DOHH2 (cell line): ENCODE measurements at regions not wholly inside any gene's neighbourhood (a gene's known extent, or its start where the extent isn't known, plus 50 kb on each side); places are given as distances from the start of the nearest gene placed in this dataset.

Experiments
- H3F3A ChIP-seq: fragments of 200-600 bp; sonication (generic), shearing (Covaris generic); 2 replicates; pipeline ENCODE4 v1.6.0; 2016; ENCODE audit warnings: antibody characterized with exemption, mild to moderate bottlenecking; ENCODE audit not compliant: control insufficient read depth, insufficient read depth
- H3K27ac ChIP-seq: fragments of 200-600 bp; sonication (generic); 2 replicates; pipeline ENCODE4 v1.5.1; 2014; ENCODE audit warnings: low read depth, mild to moderate bottlenecking, low read length, moderate library complexity
- H3K27me3 ChIP-seq: fragments of 200-600 bp; sonication (generic); 2 replicates; pipeline ENCODE4 v1.6.1; 2014; ENCODE audit warnings: mild to moderate bottlenecking, low read length, mixed read lengths; ENCODE audit not compliant: control insufficient read depth
- H3K36me3 ChIP-seq: fragments of 200-600 bp; sonication (generic); 2 replicates; pipeline ENCODE4 v1.6.1; 2014; ENCODE audit warnings: mild to moderate bottlenecking, low read length, moderate library complexity, mixed read lengths; ENCODE audit not compliant: control insufficient read depth
- H3K4me1 ChIP-seq: fragments of 200-600 bp; sonication (generic); 2 replicates; pipeline ENCODE4 v1.6.1; 2014; ENCODE audit warnings: mild to moderate bottlenecking, low read length, mixed read lengths; ENCODE audit not compliant: control insufficient read depth
- H3K4me2 ChIP-seq: fragments of 200-600 bp; sonication (generic); 2 replicates; pipeline ENCODE4 v1.6.0; 2014; ENCODE audit warnings: mild to moderate bottlenecking, low read length, moderate library complexity
- H3K4me3 ChIP-seq: fragments of 200-600 bp; sonication (generic); 2 replicates; pipeline ENCODE4 v1.5.1; 2014; ENCODE audit warnings: mild to moderate bottlenecking, low read length, mixed read lengths
- H3K79me2 ChIP-seq: fragments of 200-600 bp; sonication (generic); 2 replicates; pipeline ENCODE4 v1.6.1; 2014; ENCODE audit warnings: mild to moderate bottlenecking, low read length, mixed read lengths; ENCODE audit not compliant: control insufficient read depth
- H3K9me2 ChIP-seq: fragments of 200-600 bp; sonication (generic); replicated peaks from 2 replicates; pipeline ENCODE4 v1.6.1; 2014; ENCODE audit warnings: mild to moderate bottlenecking, low read length, mixed read lengths; ENCODE audit not compliant: control insufficient read depth
- H3K9me3 ChIP-seq: fragments of 200-600 bp; sonication (generic); 2 replicates; pipeline ENCODE4 v1.6.1; 2014; ENCODE audit warnings: antibody characterized with exemption, low read length, mixed read lengths; ENCODE audit not compliant: control insufficient read depth, insufficient read depth
- H4K20me1 ChIP-seq: fragments of 200-600 bp; sonication (generic); 2 replicates; pipeline ENCODE4 v1.6.0; 2014; ENCODE audit warnings: low read depth, mild to moderate bottlenecking, antibody characterized with exemption, low read length, moderate library complexity; ENCODE audit not compliant: control insufficient read depth, insufficient read depth
- EZH2phosphoT487 ChIP-seq: fragments of 200-600 bp; sonication (generic); IDR thresholded peaks from 2 replicates; pipeline ENCODE4 v1.6.1; 2017; ENCODE audit warnings: borderline replicate concordance, mild to moderate bottlenecking, antibody characterized with exemption, low read length, moderate library complexity, mixed read lengths
- TF ChIP-seq, protein P1 (sequence below): fragments of 200-600 bp; sonication (generic); IDR thresholded peaks from one replicate; pipeline ENCODE4 v1.5.1; 2014; ENCODE audit warnings: antibody characterized with exemption, mild to moderate bottlenecking, low read depth, low read length; ENCODE audit not compliant: poor library complexity, severe bottlenecking

DNA sequence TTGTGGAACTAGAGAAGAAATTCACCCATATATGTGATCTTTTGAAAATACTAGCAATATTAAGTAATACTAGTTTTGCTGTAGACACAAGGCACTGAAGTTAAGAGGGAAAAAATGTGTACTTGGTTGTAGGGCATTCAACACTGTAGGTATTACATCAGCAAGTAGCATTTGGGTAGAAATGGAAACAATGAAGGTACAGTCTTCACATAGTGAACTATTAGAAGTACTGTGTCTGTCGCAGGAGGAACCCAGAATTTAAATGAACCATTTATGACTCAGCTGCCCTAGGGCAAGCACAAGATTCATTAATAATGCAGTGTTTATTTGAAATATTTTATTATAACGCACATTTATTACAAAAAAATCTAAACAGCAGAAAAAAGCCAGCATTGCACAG lies 572.7 kb upstream of the TENM3 start:
- H3F3A ChIP-seq: no peaks in the 10 kb centered on the region
- H3K27me3 ChIP-seq: no peaks in the 10 kb centered on the region
- H3K4me3 ChIP-seq: no peak overlapping the region
- TF ChIP-seq EZH2phosphoT487: no peak
- TF ChIP-seq, protein P1, sequence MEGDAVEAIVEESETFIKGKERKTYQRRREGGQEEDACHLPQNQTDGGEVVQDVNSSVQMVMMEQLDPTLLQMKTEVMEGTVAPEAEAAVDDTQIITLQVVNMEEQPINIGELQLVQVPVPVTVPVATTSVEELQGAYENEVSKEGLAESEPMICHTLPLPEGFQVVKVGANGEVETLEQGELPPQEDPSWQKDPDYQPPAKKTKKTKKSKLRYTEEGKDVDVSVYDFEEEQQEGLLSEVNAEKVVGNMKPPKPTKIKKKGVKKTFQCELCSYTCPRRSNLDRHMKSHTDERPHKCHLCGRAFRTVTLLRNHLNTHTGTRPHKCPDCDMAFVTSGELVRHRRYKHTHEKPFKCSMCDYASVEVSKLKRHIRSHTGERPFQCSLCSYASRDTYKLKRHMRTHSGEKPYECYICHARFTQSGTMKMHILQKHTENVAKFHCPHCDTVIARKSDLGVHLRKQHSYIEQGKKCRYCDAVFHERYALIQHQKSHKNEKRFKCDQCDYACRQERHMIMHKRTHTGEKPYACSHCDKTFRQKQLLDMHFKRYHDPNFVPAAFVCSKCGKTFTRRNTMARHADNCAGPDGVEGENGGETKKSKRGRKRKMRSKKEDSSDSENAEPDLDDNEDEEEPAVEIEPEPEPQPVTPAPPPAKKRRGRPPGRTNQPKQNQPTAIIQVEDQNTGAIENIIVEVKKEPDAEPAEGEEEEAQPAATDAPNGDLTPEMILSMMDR: no peak
- H3K9me3 ChIP-seq: no peaks in the 10 kb centered on the region
- no peaks in the 10 kb centered on the region for H3K79me2 ChIP-seq
- H3K4me1 ChIP-seq: no peaks in the 10 kb centered on the region
- H3K36me3 ChIP-seq: no peaks in the 10 kb centered on the region
- no peaks in the 10 kb centered on the region for H4K20me1 ChIP-seq
- H3K27ac ChIP-seq: no peak overlapping the region
- no peak overlapping the region for H3K4me2 ChIP-seq
- H3K9me2 ChIP-seq: no peaks in the 10 kb centered on the region

DNA sequence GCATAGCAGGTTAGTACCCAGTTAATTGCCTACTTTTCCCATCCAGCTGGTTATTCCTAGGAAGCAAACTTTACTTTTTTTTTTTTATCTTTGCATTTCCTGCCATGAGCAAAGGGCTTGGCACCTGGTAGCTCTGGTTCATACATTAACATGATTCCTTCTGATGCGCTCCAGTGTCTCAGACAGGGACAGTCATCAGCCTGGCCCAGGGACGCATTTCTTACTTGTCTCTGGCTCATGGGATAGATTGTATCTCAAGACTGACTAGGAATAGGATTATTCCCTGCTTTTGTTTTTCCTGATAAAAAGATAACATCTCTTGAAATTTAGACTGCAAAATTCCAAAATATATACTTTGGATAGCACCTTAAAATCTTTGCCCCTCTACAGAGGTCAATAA lies 571.5 kb upstream of the TENM3 start:
- no peak overlapping the region for H3K27ac ChIP-seq
- H3K9me3 ChIP-seq: no peaks in the 10 kb centered on the region
- H3K27me3 ChIP-seq: no peaks in the 10 kb centered on the region
- no peaks in the 10 kb centered on the region for H3F3A ChIP-seq
- H3K4me3 ChIP-seq: no peak overlapping the region
- TF ChIP-seq EZH2phosphoT487: no peak
- TF ChIP-seq, protein P1: no peak
- no peaks in the 10 kb centered on the region for H3K36me3 ChIP-seq
- no peak overlapping the region for H3K4me2 ChIP-seq
- H3K79me2 ChIP-seq: no peaks in the 10 kb centered on the region
- no peaks in the 10 kb centered on the region for H3K9me2 ChIP-seq
- H3K4me1 ChIP-seq: no peaks in the 10 kb centered on the region
- no peaks in the 10 kb centered on the region for H4K20me1 ChIP-seq

DNA sequence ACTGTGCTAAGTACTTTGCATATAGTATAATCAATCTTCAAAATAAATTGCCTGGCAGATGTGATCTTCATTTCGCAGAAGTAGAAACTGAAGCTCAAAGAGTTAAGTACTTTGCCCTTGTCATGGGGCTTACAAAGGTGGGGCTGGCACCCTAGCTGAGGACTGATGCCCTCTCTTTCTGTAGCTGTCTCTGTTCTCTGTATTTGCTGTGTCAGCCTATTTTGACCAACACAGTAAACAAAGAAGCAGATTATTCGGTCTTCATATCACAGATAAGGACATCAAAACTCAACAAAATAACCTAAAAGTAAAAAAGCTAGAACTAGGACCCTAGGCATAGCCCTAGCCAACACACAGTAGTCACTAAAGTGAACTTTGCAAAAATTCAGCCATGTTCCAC lies 570.5 kb upstream of the TENM3 start:
- H3K4me1 ChIP-seq: no peaks in the 10 kb centered on the region
- H3K4me3 ChIP-seq: no peak overlapping the region
- H3F3A ChIP-seq: no peaks in the 10 kb centered on the region
- no peak overlapping the region for H3K4me2 ChIP-seq
- TF ChIP-seq, protein P1: no peak
- TF ChIP-seq EZH2phosphoT487: no peak
- H3K27ac ChIP-seq: no peak overlapping the region
- no peaks in the 10 kb centered on the region for H3K36me3 ChIP-seq
- H3K27me3 ChIP-seq: no peaks in the 10 kb centered on the region
- no peaks in the 10 kb centered on the region for H3K79me2 ChIP-seq
- no peaks in the 10 kb centered on the region for H3K9me3 ChIP-seq
- H4K20me1 ChIP-seq: no peaks in the 10 kb centered on the region
- no peaks in the 10 kb centered on the region for H3K9me2 ChIP-seq

DNA sequence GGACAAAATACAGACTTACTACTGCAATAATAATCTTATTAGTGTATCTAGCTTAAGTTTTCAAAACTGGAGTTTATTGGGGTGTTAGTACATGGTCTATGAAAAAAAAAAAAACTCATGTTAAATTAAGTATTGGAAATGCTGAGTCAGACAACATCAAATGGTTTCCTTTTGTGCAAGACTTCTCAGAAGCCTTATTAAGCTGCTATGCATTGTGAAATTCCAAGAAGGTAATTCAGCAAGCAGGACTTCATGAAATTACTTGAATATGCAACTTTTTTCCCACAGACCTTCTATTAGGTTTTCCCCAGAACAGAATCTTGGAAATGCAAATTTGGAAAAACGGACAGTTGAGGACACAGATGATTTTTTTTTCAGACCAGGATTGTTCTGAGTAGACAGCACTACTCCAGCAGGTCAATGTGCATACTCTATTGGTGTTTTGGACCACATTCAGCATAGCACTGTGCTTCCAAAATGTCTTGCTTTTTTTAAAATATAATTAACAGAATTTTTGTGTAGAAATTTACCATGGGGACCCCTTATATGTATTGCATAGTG lies 568.8 kb upstream of the TENM3 start:
- Histone ChIP-seq H3K4me3 (no peak overlapping the region), H3F3A (no peaks in the 10 kb centered on the region), H3K79me2 (no peaks in the 10 kb centered on the region), H4K20me1 (no peaks in the 10 kb centered on the region), H3K4me2 (no peak overlapping the region), H3K27ac (no peak overlapping the region), H3K9me3 (no peaks in the 10 kb centered on the region), H3K27me3 (no peaks in the 10 kb centered on the region), H3K9me2 (no peaks in the 10 kb centered on the region), H3K36me3 (no peaks in the 10 kb centered on the region), H3K4me1 (no peaks in the 10 kb centered on the region)
- TF ChIP-seq, protein P1: no peak
- TF ChIP-seq EZH2phosphoT487: no peak
